ENCODE measurements at regions not wholly inside any gene's neighbourhood (a gene's known extent, or its start where the extent isn't known, plus 50 kb on each side); places are given as distances from the start of the nearest gene placed in this dataset.
A peak's percentile ranks its signal among the peaks of the same experiment; 100 is the strongest.

- peak in 1 of 4 donors; percentile 1 for DNase-seq (ENCODE audit: low read depth in 4 of 4, low spot score in 3 of 4)
These were observed 1029.7 kb upstream of the TENM3 start for GRCh38 chr4:181213551-181213950.

- DNase-seq (ENCODE audit: low read depth in 4 of 4, low spot score in 3 of 4), result no peak
These were observed 1026.7 kb upstream of the TENM3 start for GRCh38 chr4:181216501-181216900.

- DNase-seq (ENCODE audit: low read depth in 4 of 4, low spot score in 3 of 4), result no peak
These were observed 1023.3 kb upstream of the TENM3 start for GRCh38 chr4:181219783-181220416.

- no peak for DNase-seq (ENCODE audit: low read depth in 4 of 4, low spot score in 3 of 4)
These were observed 1018.4 kb upstream of the TENM3 start for GRCh38 chr4:181224852-181225251.

GRCh38 chr4:181225616-181226261 lies 1017.5 kb upstream of the TENM3 start:
- no peak for DNase-seq (ENCODE audit: low read depth in 4 of 4, low spot score in 3 of 4)

GRCh38 chr4:181234951-181235680 lies 1008.1 kb upstream of the TENM3 start:
- no peak for DNase-seq (ENCODE audit: low read depth in 4 of 4, low spot score in 3 of 4)

GRCh38 chr4:181245326-181245725 lies 997.9 kb upstream of the TENM3 start:
- no peak for DNase-seq (ENCODE audit: low read depth in 4 of 4, low spot score in 3 of 4)

GRCh38 chr4:181249031-181249430 lies 994.2 kb upstream of the TENM3 start:
- no peak for DNase-seq (ENCODE audit: low read depth in 4 of 4, low spot score in 3 of 4)

GRCh38 chr4:181254771-181255170 lies 988.4 kb upstream of the TENM3 start:
- DNase-seq (ENCODE audit: low read depth in 4 of 4, low spot score in 3 of 4), result no peak

- no peak for DNase-seq (ENCODE audit: low read depth in 4 of 4, low spot score in 3 of 4)
These were observed 984.6 kb upstream of the TENM3 start for GRCh38 chr4:181258569-181258968.

- DNase-seq (ENCODE audit: low read depth in 4 of 4, low spot score in 3 of 4), result no peak
These were observed 984.0 kb upstream of the TENM3 start for GRCh38 chr4:181259081-181259709.

- peak in 2 of 4 donors; percentile 5 to 12 for DNase-seq (ENCODE audit: low read depth in 4 of 4, low spot score in 3 of 4)
These were observed 981.9 kb upstream of the TENM3 start for GRCh38 chr4:181261279-181261678.

GRCh38 chr4:181264893-181265292 lies 978.3 kb upstream of the TENM3 start:
- DNase-seq (ENCODE audit: low read depth in 4 of 4, low spot score in 3 of 4), result no peak

GRCh38 chr4:181265370-181265769 lies 977.8 kb upstream of the TENM3 start:
- DNase-seq (ENCODE audit: low read depth in 4 of 4, low spot score in 3 of 4), result no peak

- DNase-seq (ENCODE audit: low read depth in 4 of 4, low spot score in 3 of 4), result no peak
These were observed 972.0 kb upstream of the TENM3 start for GRCh38 chr4:181271116-181271640.

- DNase-seq (ENCODE audit: low read depth in 4 of 4, low spot score in 3 of 4), result no peak
These were observed 970.8 kb upstream of the TENM3 start for GRCh38 chr4:181272422-181272821.

GRCh38 chr4:181278941-181279340 lies 964.3 kb upstream of the TENM3 start:
- DNase-seq (ENCODE audit: low read depth in 4 of 4, low spot score in 3 of 4), result no peak

GRCh38 chr4:181281451-181281850 lies 961.8 kb upstream of the TENM3 start:
- DNase-seq (ENCODE audit: low read depth in 4 of 4, low spot score in 3 of 4), result no peak

- DNase-seq (ENCODE audit: low read depth in 4 of 4, low spot score in 3 of 4), result peak in 1 of 4 donors; percentile 10
These were observed 954.0 kb upstream of the TENM3 start for GRCh38 chr4:181289198-181289597.

GRCh38 chr4:181291615-181292014 lies 951.6 kb upstream of the TENM3 start:
- DNase-seq (ENCODE audit: low read depth in 4 of 4, low spot score in 3 of 4), result no peak

- DNase-seq (ENCODE audit: low read depth in 4 of 4, low spot score in 3 of 4), result no peak
These were observed 950.2 kb upstream of the TENM3 start for GRCh38 chr4:181293014-181293413.
